ENCODE measurements at regions not wholly inside any gene's neighbourhood (a gene's known extent, or its start where the extent isn't known, plus 50 kb on each side); places are given as distances from the start of the nearest gene placed in this dataset.

GRCh38 chrX:84666086-84666485 lies 163.8 kb upstream of the HDX start:
- TF ChIP-seq, protein P1, sequence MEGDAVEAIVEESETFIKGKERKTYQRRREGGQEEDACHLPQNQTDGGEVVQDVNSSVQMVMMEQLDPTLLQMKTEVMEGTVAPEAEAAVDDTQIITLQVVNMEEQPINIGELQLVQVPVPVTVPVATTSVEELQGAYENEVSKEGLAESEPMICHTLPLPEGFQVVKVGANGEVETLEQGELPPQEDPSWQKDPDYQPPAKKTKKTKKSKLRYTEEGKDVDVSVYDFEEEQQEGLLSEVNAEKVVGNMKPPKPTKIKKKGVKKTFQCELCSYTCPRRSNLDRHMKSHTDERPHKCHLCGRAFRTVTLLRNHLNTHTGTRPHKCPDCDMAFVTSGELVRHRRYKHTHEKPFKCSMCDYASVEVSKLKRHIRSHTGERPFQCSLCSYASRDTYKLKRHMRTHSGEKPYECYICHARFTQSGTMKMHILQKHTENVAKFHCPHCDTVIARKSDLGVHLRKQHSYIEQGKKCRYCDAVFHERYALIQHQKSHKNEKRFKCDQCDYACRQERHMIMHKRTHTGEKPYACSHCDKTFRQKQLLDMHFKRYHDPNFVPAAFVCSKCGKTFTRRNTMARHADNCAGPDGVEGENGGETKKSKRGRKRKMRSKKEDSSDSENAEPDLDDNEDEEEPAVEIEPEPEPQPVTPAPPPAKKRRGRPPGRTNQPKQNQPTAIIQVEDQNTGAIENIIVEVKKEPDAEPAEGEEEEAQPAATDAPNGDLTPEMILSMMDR (IDR thresholded peaks at IDR 0.05; ENCODE audit: insufficient read depth, low read depth, low read length): no peak
- no peak for TF ChIP-seq EZH2 (IDR thresholded peaks at IDR 0.05; ENCODE audit: insufficient read depth, low read length)

All from astrocyte (in vitro differentiated cells and primary cell).